HG02759 (cell line): ENCODE measurements at regions not wholly inside any gene's neighbourhood (a gene's known extent, or its start where the extent isn't known, plus 50 kb on each side); places are given as distances from the start of the nearest gene placed in this dataset.

Experiments used
- ATAC-seq: cut with Tn5 transposase; IDR thresholded peaks from one replicate; pipeline ENCODE4 v1.9.1; 2021; ENCODE audit warnings: mild to moderate bottlenecking, moderate library complexity; ENCODE audit not compliant: unreplicated experiment

DNA sequence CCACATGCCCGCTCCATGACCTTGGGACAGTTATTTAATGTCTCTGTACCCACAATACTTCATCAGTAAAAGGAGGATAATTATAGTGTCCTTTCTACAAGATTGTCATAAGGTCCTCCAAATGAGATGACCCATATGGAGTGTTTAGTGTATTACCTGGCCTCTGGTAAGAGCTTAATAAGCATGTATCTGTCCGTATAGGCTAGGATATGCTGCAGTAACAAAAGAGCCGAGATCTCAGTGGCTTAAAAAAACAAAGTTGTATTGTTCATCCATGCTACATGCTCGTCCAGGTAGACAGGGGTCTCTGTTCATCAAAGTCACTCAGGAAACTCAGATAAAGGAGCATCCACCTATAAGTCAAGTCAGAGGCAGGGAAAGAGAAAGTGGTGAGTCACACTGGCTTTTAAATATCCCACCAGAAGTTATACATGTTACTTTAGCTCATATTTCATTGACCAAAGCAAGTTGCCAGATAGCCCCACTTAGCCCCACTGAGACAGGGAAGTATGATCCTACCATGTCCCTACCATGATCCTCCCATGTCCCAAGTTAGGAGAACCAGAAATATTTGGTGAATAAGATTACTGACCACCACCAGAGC is 53.0 kb upstream of the KAZN start:
- ATAC-seq = no peak

DNA sequence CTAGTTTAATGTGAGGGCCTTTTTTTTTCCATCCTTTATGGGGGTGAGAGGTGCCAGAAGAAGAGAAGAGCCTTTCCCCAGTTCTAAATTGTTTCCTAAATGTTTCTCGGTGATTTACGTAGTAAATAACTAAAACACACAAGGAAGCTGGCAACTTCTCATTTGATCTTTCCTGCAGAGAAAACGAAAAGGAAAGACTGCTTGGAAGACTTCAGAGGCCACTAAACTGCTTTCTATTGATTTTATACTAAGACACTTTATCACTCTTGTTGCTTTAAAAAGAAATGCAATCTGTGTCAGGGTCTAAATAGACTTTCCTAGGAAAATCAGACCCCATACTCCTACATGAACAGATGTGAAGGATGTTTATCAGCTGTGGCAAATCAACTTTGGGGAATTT is 52.1 kb upstream of the KAZN start:
- no peak for ATAC-seq
